ENCODE measurements at regions not wholly inside any gene's neighbourhood (a gene's known extent, or its start where the extent isn't known, plus 50 kb on each side); places are given as distances from the start of the nearest gene placed in this dataset.
"Not testable (repeated sequence)": the region's sequence is repeated elsewhere in the genome, so short reads cannot be mapped to it uniquely, and the experiment has no call there.

GRCh38 chr2:17373741-17374140, 144.5 kb downstream of the RAD51AP2 start:
- DNase-seq (ENCODE audit: extremely low read depth in 1 of 11, low read depth in 9 of 11, low spot score in 4 of 11): no peak

- no peak for DNase-seq (ENCODE audit: extremely low read depth in 1 of 11, low read depth in 9 of 11, low spot score in 4 of 11)
Measured at GRCh38 chr2:17373041-17373440, 145.2 kb downstream of the RAD51AP2 start.

- no peak for DNase-seq (ENCODE audit: extremely low read depth in 1 of 11, low read depth in 9 of 11, low spot score in 4 of 11)
Measured at GRCh38 chr2:17363846-17364245, 154.4 kb downstream of the RAD51AP2 start.

- no peak for DNase-seq (ENCODE audit: extremely low read depth in 1 of 11, low read depth in 9 of 11, low spot score in 4 of 11)
Measured at GRCh38 chr2:17362956-17363355, 155.3 kb downstream of the RAD51AP2 start.

- DNase-seq (ENCODE audit: extremely low read depth in 1 of 11, low read depth in 9 of 11, low spot score in 4 of 11): no peak
Measured at GRCh38 chr2:17355608-17356329, 162.5 kb downstream of the RAD51AP2 start.

GRCh38 chr2:17353263-17353662, 165.0 kb downstream of the RAD51AP2 start:
- DNase-seq (ENCODE audit: extremely low read depth in 1 of 11, low read depth in 9 of 11, low spot score in 4 of 11): no peak

GRCh38 chr2:17342692-17343091, 175.5 kb downstream of the RAD51AP2 start:
- DNase-seq (ENCODE audit: extremely low read depth in 1 of 11, low read depth in 9 of 11, low spot score in 4 of 11): not testable (repeated sequence)

GRCh38 chr2:17337507-17337906, 180.7 kb downstream of the RAD51AP2 start:
- DNase-seq (ENCODE audit: extremely low read depth in 1 of 11, low read depth in 9 of 11, low spot score in 4 of 11): no peak

- DNase-seq (ENCODE audit: extremely low read depth in 1 of 11, low read depth in 9 of 11, low spot score in 4 of 11): no peak
Measured at GRCh38 chr2:17336458-17336857, 181.8 kb downstream of the RAD51AP2 start.

- no peak for DNase-seq (ENCODE audit: extremely low read depth in 1 of 11, low read depth in 9 of 11, low spot score in 4 of 11)
Measured at GRCh38 chr2:17334300-17334699, 183.9 kb downstream of the RAD51AP2 start.

- no peak for DNase-seq (ENCODE audit: extremely low read depth in 1 of 11, low read depth in 9 of 11, low spot score in 4 of 11)
Measured at GRCh38 chr2:17331636-17332035, 186.6 kb downstream of the RAD51AP2 start.

- no peak for DNase-seq (ENCODE audit: extremely low read depth in 1 of 11, low read depth in 9 of 11, low spot score in 4 of 11)
Measured at GRCh38 chr2:17328161-17328560, 190.1 kb downstream of the RAD51AP2 start.

GRCh38 chr2:17327649-17328048, 190.6 kb downstream of the RAD51AP2 start:
- no peak for DNase-seq (ENCODE audit: extremely low read depth in 1 of 11, low read depth in 9 of 11, low spot score in 4 of 11)

- no peak for DNase-seq (ENCODE audit: extremely low read depth in 1 of 11, low read depth in 9 of 11, low spot score in 4 of 11)
Measured at GRCh38 chr2:17326717-17327116, 191.5 kb downstream of the RAD51AP2 start.

GRCh38 chr2:17323697-17324096, 194.5 kb downstream of the RAD51AP2 start:
- no peak for DNase-seq (ENCODE audit: extremely low read depth in 1 of 11, low read depth in 9 of 11, low spot score in 4 of 11)

GRCh38 chr2:17322461-17322860, 195.8 kb downstream of the RAD51AP2 start:
- no peak for DNase-seq (ENCODE audit: extremely low read depth in 1 of 11, low read depth in 9 of 11, low spot score in 4 of 11)

- no peak for DNase-seq (ENCODE audit: extremely low read depth in 1 of 11, low read depth in 9 of 11, low spot score in 4 of 11)
Measured at GRCh38 chr2:17319090-17319489, 199.2 kb downstream of the RAD51AP2 start.

GRCh38 chr2:17318013-17318412, 200.2 kb downstream of the RAD51AP2 start:
- DNase-seq (ENCODE audit: extremely low read depth in 1 of 11, low read depth in 9 of 11, low spot score in 4 of 11): no peak

GRCh38 chr2:17317439-17317976, 200.7 kb downstream of the RAD51AP2 start:
- no peak for DNase-seq (ENCODE audit: extremely low read depth in 1 of 11, low read depth in 9 of 11, low spot score in 4 of 11)

- DNase-seq (ENCODE audit: extremely low read depth in 1 of 11, low read depth in 9 of 11, low spot score in 4 of 11): no peak
Measured at GRCh38 chr2:17313261-17313660, 205.0 kb downstream of the RAD51AP2 start.
